A673 (cell line): ENCODE measurements at regions not wholly inside any gene's neighbourhood (a gene's known extent, or its start where the extent isn't known, plus 50 kb on each side); places are given as distances from the start of the nearest gene placed in this dataset.

Source experiments
- CTCF ChIP-seq: fragments of 300-800, 200-600 bp; sonication (generic); conservative IDR thresholded peaks from 2 replicates; pipeline ENCODE4 v1.5.1; 2017; ENCODE audit warnings: low read depth, mild to moderate bottlenecking, antibody characterized with exemption, low read length, moderate library complexity, mixed read lengths
- EZH2 ChIP-seq: fragments of 200-600 bp; sonication (generic); IDR thresholded peaks from 2 replicates; pipeline ENCODE4 v1.6.1; 2017; ENCODE audit warnings: borderline replicate concordance, low read depth, mild to moderate bottlenecking, mixed read lengths, antibody characterized with exemption, low read length; ENCODE audit not compliant: poor library complexity, severe bottlenecking

GRCh38 chr5:62829604-62829986, 251.0 kb downstream of the LRRC70 start:
- TF ChIP-seq EZH2 (no peak), CTCF (no peak)
